Heart left ventricle (tissue), 16 donors: ENCODE measurements at regions not wholly inside any gene's neighbourhood (a gene's known extent, or its start where the extent isn't known, plus 50 kb on each side); places are given as distances from the start of the nearest gene placed in this dataset.
"Not testable (repeated sequence)": the region's sequence is repeated elsewhere in the genome, so short reads cannot be mapped to it uniquely, and the experiment has no call there.

ENCODE experiments used
- ATAC-seq, 4 donors: fragments of 200-7000 bp; cut with Tn5 transposase; one replicate each; pipeline ENCODE4 v1.9.1; 2020 to 2022; ENCODE audit warnings: moderate library complexity in 4 of 4, mild to moderate bottlenecking in 3 of 4, moderate number of reproducible peaks in 1 of 4
- DNase-seq, 5 donors: peaks; one replicate each; pipeline ENCODE4 v3.0.0-alpha.2; 2020
- H3K27ac ChIP-seq, 12 donors: fragments of 200-600 bp; sonication (generic) in 4 of 12; one replicate each; pipeline versions ENCODE4 v1.5.0 to v1.8.0; 2016 to 2022; ENCODE audit warnings: mild to moderate bottlenecking in 2 of 12
- H3K27me3 ChIP-seq, 9 donors: fragments of 200-600 bp; sonication (generic) in 2 of 9; one replicate each; pipeline versions ENCODE4 v1.5.1 to v1.8.0; 2016 to 2022; ENCODE audit warnings: mild to moderate bottlenecking in 3 of 9
- H3K36me3 ChIP-seq, 9 donors: fragments of 200-600 bp; sonication (generic) in 2 of 9; one replicate each; pipeline versions ENCODE4 v1.5.0 to v1.8.0; 2018 to 2022; ENCODE audit warnings: mild to moderate bottlenecking in 2 of 9
- H3K4me1 ChIP-seq, 12 donors: fragments of 200-600 bp; sonication (generic) in 4 of 12; one replicate each; pipeline versions ENCODE4 v1.5.0 to v1.8.0; 2016 to 2022; ENCODE audit warnings: mild to moderate bottlenecking in 3 of 12
- H3K4me3 ChIP-seq, 12 donors: fragments of 200-600 bp; sonication (generic) in 4 of 12; one replicate each; pipeline versions ENCODE4 v1.5.0 to v1.8.0; 2017 to 2022; ENCODE audit warnings: mild to moderate bottlenecking in 9 of 12, moderate library complexity in 4 of 12
- H3K9me3 ChIP-seq, 12 donors: fragments of 200-600 bp; sonication (generic) in 4 of 12; one replicate each; pipeline versions ENCODE4 v1.5.0 to v1.8.0; 2016 to 2022; ENCODE audit warnings: mild to moderate bottlenecking in 1 of 12
- POLR2A ChIP-seq, 2 donors: fragments of 450-650 bp; IDR thresholded peaks; one replicate each; pipeline ENCODE4 v1.6.1; 2017; ENCODE audit warnings: antibody characterized with exemption in 2 of 2, mild to moderate bottlenecking in 2 of 2, moderate library complexity in 2 of 2
- WGBS, 4 donors: extraction: QIAGEN DNeasy Blood & Tissue Kit in 2 of 4; methylation state at CpG; one replicate each; pipeline versions ENCODE4 v1.1.5 to v1.1.7; 2013 to 2018; 5-methylcytosine and 5-hydroxymethylcytosine counted together
- intact Hi-C, 10 donors: fragments of 100-400 bp; cut with DNase I; formaldehyde crosslinking; loops; one replicate each; pipeline versions ENCODE4 v1.11.1 to v1.14.2; 2022
- TF ChIP-seq, protein P1 (sequence below), 12 donors: fragments of 200-600 bp; sonication (generic) in 4 of 12; IDR thresholded peaks; one replicate each; pipeline versions ENCODE4 v1.5.0 to v1.8.0; 2018 to 2022; ENCODE audit warnings: antibody characterized with exemption in 12 of 12, mild to moderate bottlenecking in 5 of 12
- donor health status: ischemic (EF 13 %, LVEDD 7.1; RV severe dilation, severe dysfunction).
- donor health status: healthy with polysubstance abuse.
- donor health status: DM: no; HTN: yes; CAD: no.
- donor health status: DM: no; HTN: no; CAD: no.
- donor health status: ischemic (EF 25% LVEDD 6.9; RV normal size, moderate dysfunction).
- donor health status: ischemic (EF 25% LVEDD 5.7; RV mildly dilated, moderate dysfunction).
- donor health status: healthy.
- donor health status: DM: yes; HTN: yes; CAD: no.
- donor health status: ischemic (EF 35%, LVEDD 5.7; RV mildly dilated, moderate dysfunction).
- donor health status: nonischemic (EF 11% LVEDD 7.7; RV severe dilation, severe dysfunction).
- donor health status: DM: yes; HTN: yes; CAD: no.
- donor health status: PGD.
- donor health status: ischemic (EF 29% LVEDD 5.4; RV normal size, mild dysfunction).
- donor health status: nonischemic (EF 23%, LVEDD 6.1; RV moderate dilation, normal function).

GRCh38 chr1:34366875-34367624 is 190.3 kb downstream of the C1orf94 start:
- WGBS, 4 donors = 53 to 69% (median 63%) methylated on average over 3 of the region's 3 CpGs
- DNase-seq = no peak
- Histone ChIP-seq H3K4me3 (no peak overlapping the region), H3K27me3 (peaks cover 0 to 10% (median 0%) of the 10 kb centered on the region in 9 donors), H3K4me1 (no peaks in the 10 kb centered on the region), H3K27ac (no peak overlapping the region), H3K36me3 (no peaks in the 10 kb centered on the region), H3K9me3 (no peaks in the 10 kb centered on the region)
- ATAC-seq = no peak
- TF ChIP-seq, protein P1, sequence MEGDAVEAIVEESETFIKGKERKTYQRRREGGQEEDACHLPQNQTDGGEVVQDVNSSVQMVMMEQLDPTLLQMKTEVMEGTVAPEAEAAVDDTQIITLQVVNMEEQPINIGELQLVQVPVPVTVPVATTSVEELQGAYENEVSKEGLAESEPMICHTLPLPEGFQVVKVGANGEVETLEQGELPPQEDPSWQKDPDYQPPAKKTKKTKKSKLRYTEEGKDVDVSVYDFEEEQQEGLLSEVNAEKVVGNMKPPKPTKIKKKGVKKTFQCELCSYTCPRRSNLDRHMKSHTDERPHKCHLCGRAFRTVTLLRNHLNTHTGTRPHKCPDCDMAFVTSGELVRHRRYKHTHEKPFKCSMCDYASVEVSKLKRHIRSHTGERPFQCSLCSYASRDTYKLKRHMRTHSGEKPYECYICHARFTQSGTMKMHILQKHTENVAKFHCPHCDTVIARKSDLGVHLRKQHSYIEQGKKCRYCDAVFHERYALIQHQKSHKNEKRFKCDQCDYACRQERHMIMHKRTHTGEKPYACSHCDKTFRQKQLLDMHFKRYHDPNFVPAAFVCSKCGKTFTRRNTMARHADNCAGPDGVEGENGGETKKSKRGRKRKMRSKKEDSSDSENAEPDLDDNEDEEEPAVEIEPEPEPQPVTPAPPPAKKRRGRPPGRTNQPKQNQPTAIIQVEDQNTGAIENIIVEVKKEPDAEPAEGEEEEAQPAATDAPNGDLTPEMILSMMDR (IDR thresholded peaks at IDR 0.05) = no peak
- no peak for TF ChIP-seq POLR2A (IDR thresholded peaks at IDR 0.05)
- intact Hi-C loops = no loop called here

DNA sequence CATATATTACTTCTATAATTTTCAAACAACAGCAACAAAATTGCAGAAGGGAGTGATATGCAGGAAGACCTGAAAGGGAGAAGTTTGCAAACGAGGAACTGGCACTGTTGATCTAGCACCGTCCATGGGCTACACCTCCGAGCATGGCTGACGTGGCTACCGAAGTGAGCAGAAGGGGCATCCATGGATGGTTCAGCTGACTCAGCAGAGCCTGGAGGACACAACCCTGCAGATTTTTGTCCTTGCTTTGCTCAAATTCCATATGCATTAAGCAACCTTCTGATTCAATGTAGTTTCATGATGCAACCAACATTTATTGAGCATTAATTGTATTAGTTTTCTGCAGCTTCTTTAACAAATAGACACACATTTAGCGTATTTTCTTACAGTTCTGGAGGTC is 191.2 kb downstream of the C1orf94 start:
- TF ChIP-seq, protein P1 (IDR thresholded peaks at IDR 0.05) = no peak
- TF ChIP-seq POLR2A (IDR thresholded peaks at IDR 0.05) = no peak
- Histone ChIP-seq H3K4me1 (no peaks in the 10 kb centered on the region), H3K27me3 (peaks cover 0 to 17% (median 0%) of the 10 kb centered on the region in 9 donors), H3K36me3 (no peaks in the 10 kb centered on the region), H3K4me3 (no peak overlapping the region), H3K27ac (no peak overlapping the region), H3K9me3 (no peaks in the 10 kb centered on the region)
- ATAC-seq (no peak), DNase-seq (no peak)
- intact Hi-C loops = no loop called here
- WGBS, 4 donors = 48 to 62% (median 56%) methylated on average over 6 of the region's 6 CpGs

DNA sequence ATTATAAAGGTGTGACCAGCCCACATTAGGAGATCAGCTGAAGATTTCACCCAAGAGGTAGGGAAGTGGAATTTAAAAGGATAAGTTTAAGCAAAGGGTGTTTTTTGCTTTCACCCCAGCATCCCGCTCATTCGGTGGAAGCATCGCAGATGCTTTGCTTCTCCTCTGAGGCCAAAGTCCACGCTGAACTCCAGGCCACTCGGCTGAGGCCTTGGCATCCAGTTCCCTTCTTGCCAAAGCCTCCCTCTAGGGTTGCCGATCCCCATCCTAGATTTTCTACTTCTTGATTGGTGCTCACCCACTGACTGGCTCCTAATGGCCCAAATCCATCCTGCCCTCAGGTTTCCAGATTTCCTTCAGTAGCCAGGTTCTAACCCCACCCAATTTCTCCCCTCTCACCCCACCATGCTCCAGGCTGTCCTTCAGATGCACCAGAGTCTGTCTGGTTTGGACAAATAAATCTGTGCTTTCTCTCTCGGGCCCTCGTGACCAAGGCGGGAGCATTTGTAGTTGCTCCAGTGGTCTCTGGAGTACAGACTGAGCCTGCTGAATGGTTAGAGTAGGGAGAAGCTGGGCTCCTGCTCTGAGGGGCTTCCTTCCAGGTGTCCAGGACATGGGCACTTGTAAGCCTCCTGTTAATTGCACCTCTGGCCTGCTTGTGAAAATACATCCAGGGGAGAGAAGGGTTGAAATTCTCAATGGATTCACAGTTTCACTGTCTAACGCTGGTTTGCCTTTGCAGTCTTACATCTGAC is 193.2 kb downstream of the C1orf94 start:
- intact Hi-C loops = no loop called here
- Histone ChIP-seq H3K9me3 (no peaks in the 10 kb centered on the region), H3K4me1 (no peaks in the 10 kb centered on the region), H3K36me3 (no peaks in the 10 kb centered on the region), H3K4me3 (no peak overlapping the region), H3K27ac (no peak overlapping the region), H3K27me3 (peaks cover 0 to 13% (median 0%) of the 10 kb centered on the region in 9 donors)
- ATAC-seq (no peak), DNase-seq (no peak)
- WGBS, 4 donors = 85 to 90% (median 87%) methylated on average over 10 of the region's 10 CpGs
- no peak for TF ChIP-seq POLR2A (IDR thresholded peaks at IDR 0.05)
- TF ChIP-seq, protein P1 (IDR thresholded peaks at IDR 0.05) = no peak

DNA sequence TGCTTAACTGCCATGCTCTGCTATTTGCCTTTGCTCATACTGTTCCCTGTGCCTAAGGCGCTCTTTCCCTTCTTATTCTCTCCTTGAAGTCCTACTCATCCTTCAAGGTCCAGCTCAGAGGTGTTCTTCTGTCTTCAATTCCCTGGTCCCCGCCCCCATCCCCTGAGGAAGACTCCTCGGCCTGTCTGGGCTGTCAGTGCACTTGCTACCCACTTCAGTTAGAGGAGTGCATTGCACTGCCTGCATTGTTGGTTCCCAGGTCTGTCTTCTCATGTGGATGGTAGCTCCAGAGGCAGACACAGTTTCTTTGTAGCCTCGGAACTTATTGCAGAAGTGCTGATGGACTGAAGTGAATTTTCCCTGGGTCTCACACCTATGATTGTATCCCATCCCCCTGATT is 194.0 kb downstream of the C1orf94 start:
- no peak overlapping the region for H3K27ac ChIP-seq
- no peak overlapping the region for H3K4me3 ChIP-seq
- intact Hi-C loops = no loop called here
- 70 to 79% (median 75%) methylated on average over 4 of the region's 4 CpGs for WGBS, 4 donors
- peaks cover 0 to 8% (median 0%) of the 10 kb centered on the region in 9 donors for H3K27me3 ChIP-seq
- no peaks in the 10 kb centered on the region for H3K4me1 ChIP-seq
- no peak for TF ChIP-seq POLR2A (IDR thresholded peaks at IDR 0.05)
- TF ChIP-seq, protein P1 (IDR thresholded peaks at IDR 0.05) = no peak
- ATAC-seq (no peak), DNase-seq (no peak)
- H3K36me3 ChIP-seq = no peaks in the 10 kb centered on the region
- no peaks in the 10 kb centered on the region for H3K9me3 ChIP-seq

DNA sequence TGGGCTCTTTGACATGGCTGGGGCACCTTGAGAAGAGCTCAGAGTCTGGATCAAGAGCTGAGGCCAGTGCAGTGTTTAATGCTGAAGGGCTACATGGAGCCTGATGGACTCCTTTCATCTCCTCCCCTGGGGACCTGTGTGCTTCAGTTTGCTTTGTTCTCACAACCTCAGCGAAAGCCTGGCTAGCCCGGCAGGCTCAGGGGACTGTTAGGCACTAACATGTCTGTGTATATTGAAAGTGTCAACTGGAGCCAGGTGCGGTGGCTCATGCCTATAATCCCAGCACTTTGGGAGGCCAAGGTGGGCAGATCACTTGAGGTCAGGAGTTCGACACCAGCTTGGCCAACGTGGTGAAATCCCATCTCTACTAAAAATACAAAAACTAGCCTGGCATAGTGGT is 194.5 kb downstream of the C1orf94 start:
- H3K36me3 ChIP-seq, ATAC-seq, H3K27ac ChIP-seq, H3K4me3 ChIP-seq, H3K9me3 ChIP-seq, intact Hi-C loops, DNase-seq, H3K27me3 ChIP-seq, H3K4me1 ChIP-seq: not testable (repeated sequence)
- whole genome bisulfite sequencing, 4 donors = 73 to 86% (median 77%) methylated on average over 3 to 5 of the region's 5 CpGs
